ENCODE measurements at regions not wholly inside any gene's neighbourhood (a gene's known extent, or its start where the extent isn't known, plus 50 kb on each side); places are given as distances from the start of the nearest gene placed in this dataset.

- Histone ChIP-seq H3K4me3 (replicated peaks in 1 of 3) (no peak overlapping the region), H3K36me3 (no peaks in the 10 kb centered on the region), H3K27ac (no peak overlapping the region), H3K27me3 (no peaks in the 10 kb centered on the region), H3K4me1 (no peaks in the 10 kb centered on the region), H3K9me3 (no peaks in the 10 kb centered on the region)
- no peak for DNase-seq
- intact Hi-C loops (cut with DNase I), result no loop called here
- 89 to 95% methylated on average over 2 of the region's 2 CpGs for WGBS, 2 donors
- TF ChIP-seq CTCF (IDR thresholded peaks at IDR 0.05), result no peak
- TF ChIP-seq POLR2A (IDR thresholded peaks at IDR 0.05), result no peak
These were observed 95.7 kb upstream of the IL15 start for GRCh38 chr4:141540643-141541042.

GRCh38 chr4:141541851-141542250 is 94.5 kb upstream of the IL15 start:
- intact Hi-C loops (cut with DNase I), result no loop called here
- TF ChIP-seq CTCF (IDR thresholded peaks at IDR 0.05) (no peak), POLR2A (IDR thresholded peaks at IDR 0.05) (no peak)
- Histone ChIP-seq H3K4me3 (replicated peaks in 1 of 3) (no peak overlapping the region), H3K27me3 (no peaks in the 10 kb centered on the region), H3K27ac (no peak overlapping the region), H3K4me1 (no peaks in the 10 kb centered on the region), H3K9me3 (no peaks in the 10 kb centered on the region), H3K36me3 (no peaks in the 10 kb centered on the region)
- WGBS, 2 donors, result 81 to 87% methylated on average over 2 of the region's 2 CpGs
- DNase-seq, result no peak

GRCh38 chr4:141543176-141543575 is 93.2 kb upstream of the IL15 start:
- Histone ChIP-seq H3K4me1 (no peaks in the 10 kb centered on the region), H3K9me3 (no peaks in the 10 kb centered on the region), H3K36me3 (no peaks in the 10 kb centered on the region), H3K27me3 (no peaks in the 10 kb centered on the region), H3K27ac (no peak overlapping the region), H3K4me3 (replicated peaks in 1 of 3) (no peak overlapping the region)
- DNase-seq, result no peak
- TF ChIP-seq CTCF (IDR thresholded peaks at IDR 0.05) (no peak), POLR2A (IDR thresholded peaks at IDR 0.05) (no peak)
- 96 to 98% methylated on average over 1 of the region's 1 CpG for WGBS, 2 donors
- intact Hi-C loops (cut with DNase I), result no loop called here

- no peak overlapping the region for H3K27ac ChIP-seq
- H3K4me3 ChIP-seq (replicated peaks in 1 of 3), result no peak overlapping the region
- no peaks in the 10 kb centered on the region for H3K27me3 ChIP-seq
- intact Hi-C loops (cut with DNase I), result no loop called here
- no peaks in the 10 kb centered on the region for H3K4me1 ChIP-seq
- 93 to 97% methylated on average over 2 of the region's 2 CpGs for WGBS, 2 donors
- no peak for DNase-seq
- TF ChIP-seq POLR2A (IDR thresholded peaks at IDR 0.05), result no peak
- TF ChIP-seq CTCF (IDR thresholded peaks at IDR 0.05), result no peak
- no peaks in the 10 kb centered on the region for H3K36me3 ChIP-seq
- H3K9me3 ChIP-seq, result no peaks in the 10 kb centered on the region
These were observed 92.7 kb upstream of the IL15 start for GRCh38 chr4:141543706-141544105.

- TF ChIP-seq POLR2A (IDR thresholded peaks at IDR 0.05), result no peak
- no peak for TF ChIP-seq CTCF (IDR thresholded peaks at IDR 0.05)
These were observed 87.6 kb upstream of the IL15 start for GRCh38 chr4:141548791-141549190.

More at GRCh38 chr4:141548791-141549190, 87.6 kb upstream of the IL15 start:
- H3K4me1 ChIP-seq, result no peaks in the 10 kb centered on the region
- no peaks in the 10 kb centered on the region for H3K36me3 ChIP-seq
- no peak for DNase-seq
- no peak overlapping the region for H3K4me3 ChIP-seq (replicated peaks in 1 of 3)
- intact Hi-C loops (cut with DNase I), result no loop called here
- no peaks in the 10 kb centered on the region for H3K9me3 ChIP-seq
- no peaks in the 10 kb centered on the region for H3K27me3 ChIP-seq
- H3K27ac ChIP-seq, result no peak overlapping the region

Data from thyroid gland (tissue), 4 donors.